ENCODE measurements at regions not wholly inside any gene's neighbourhood (a gene's known extent, or its start where the extent isn't known, plus 50 kb on each side); places are given as distances from the start of the nearest gene placed in this dataset.

GRCh38 chr21:41610042-41610839 is 102.3 kb upstream of the TMPRSS2 start:
- peak; percentile 18 to 42 for DNase-seq (ENCODE audit: low read depth in 1 of 2, low spot score in 1 of 2)
- TF ChIP-seq CTCF (IDR thresholded peaks at IDR 0.05; ENCODE audit: insufficient read depth, low read length), result peak; percentile 74
- TF ChIP-seq REST (IDR thresholded peaks at IDR 0.05; ENCODE audit: insufficient replicate concordance, low read depth), result no peak
- Histone ChIP-seq H3K4me3 (replicated peaks; ENCODE audit: insufficient read depth, low read length) (no peak overlapping the region), H3K27me3 (ENCODE audit: insufficient read depth, poor library complexity, severe bottlenecking) (no peaks in the 10 kb centered on the region), H3K27ac (replicated peaks) (no peak overlapping the region)

GRCh38 chr21:41606706-41607105 is 98.7 kb upstream of the TMPRSS2 start:
- no peak overlapping the region for H3K4me3 ChIP-seq (replicated peaks; ENCODE audit: insufficient read depth, low read length)
- DNase-seq (ENCODE audit: low read depth in 1 of 2, low spot score in 1 of 2), result no peak
- no peak for TF ChIP-seq SPI1 (IDR thresholded peaks at IDR 0.05; ENCODE audit: borderline replicate concordance, low read depth)
- no peak for TF ChIP-seq GABPA (IDR thresholded peaks at IDR 0.05; ENCODE audit: low read depth)
- no peak for TF ChIP-seq REST (IDR thresholded peaks at IDR 0.05; ENCODE audit: insufficient replicate concordance, low read depth)
- no peak for TF ChIP-seq CTCF (IDR thresholded peaks at IDR 0.05; ENCODE audit: insufficient read depth, low read length)
- no peak for TF ChIP-seq POLR2AphosphoS5 (IDR thresholded peaks at IDR 0.05; ENCODE audit: low read depth)
- no peak overlapping the region for H3K27ac ChIP-seq (replicated peaks)
- H3K27me3 ChIP-seq (ENCODE audit: insufficient read depth, poor library complexity, severe bottlenecking), result no peaks in the 10 kb centered on the region

GRCh38 chr21:41605934-41606285 is 98.0 kb upstream of the TMPRSS2 start:
- DNase-seq (ENCODE audit: low read depth in 1 of 2, low spot score in 1 of 2), result no peak
- Histone ChIP-seq H3K27me3 (ENCODE audit: insufficient read depth, poor library complexity, severe bottlenecking) (no peaks in the 10 kb centered on the region), H3K4me3 (replicated peaks; ENCODE audit: insufficient read depth, low read length) (no peak overlapping the region), H3K27ac (replicated peaks) (no peak overlapping the region)
- TF ChIP-seq REST (IDR thresholded peaks at IDR 0.05; ENCODE audit: insufficient replicate concordance, low read depth) (no peak), GABPA (IDR thresholded peaks at IDR 0.05; ENCODE audit: low read depth) (no peak), SPI1 (IDR thresholded peaks at IDR 0.05; ENCODE audit: borderline replicate concordance, low read depth) (no peak), POLR2AphosphoS5 (IDR thresholded peaks at IDR 0.05; ENCODE audit: low read depth) (no peak), CTCF (IDR thresholded peaks at IDR 0.05; ENCODE audit: insufficient read depth, low read length) (no peak)
